CD4-positive, alpha-beta T cell (primary cell): ENCODE measurements at regions not wholly inside any gene's neighbourhood (a gene's known extent, or its start where the extent isn't known, plus 50 kb on each side); places are given as distances from the start of the nearest gene placed in this dataset.

Experiments used
- ATAC-seq: fragments of 200-7000 bp; cut with Tn5 transposase; one replicate; pipeline ENCODE4 v1.10.0; 2022; ENCODE audit warnings: mild to moderate bottlenecking; ENCODE audit not compliant: poor library complexity
- CTCF ChIA-PET: fragments of 350-600 bp; sonication (Branson Sonifier 250); formaldehyde crosslinking; loops from one replicate; lab custom pipeline; 2021; ENCODE audit warnings: antibody characterized with exemption, inconsistent platforms; lab: Charles Lee
- POLR2A ChIA-PET: fragments of 350-600 bp; sonication (Branson Sonifier 250); formaldehyde crosslinking; loops from one replicate; lab custom pipeline; 2021; ENCODE audit warnings: antibody characterized with exemption, inconsistent platforms; lab: Charles Lee
- DNase-seq, 14 experiments: peaks; one replicate each; pipeline ENCODE4 v3.0.0-alpha.2; 2013 to 2020; ENCODE audit warnings: mixed read lengths in 2 of 14
- H3K27ac ChIP-seq, 2 donors: one replicate each; pipeline versions ENCODE4 v1.5.1 to v1.7.0; 2013; ENCODE audit warnings: low read length in 2 of 2, low read depth in 1 of 2, mild to moderate bottlenecking in 1 of 2
- H3K27me3 ChIP-seq, 2 experiments: 1 replicate in 1 of 2; 2 replicates in 1 of 2; pipeline versions ENCODE4 v1.6.1 to v1.7.0; 2013; ENCODE audit warnings: low read length in 2 of 2, control low read depth in 1 of 2, mild to moderate bottlenecking in 1 of 2, moderate library complexity in 1 of 2; ENCODE audit not compliant: insufficient read depth in 2 of 2, control insufficient read depth in 1 of 2
- H3K36me3 ChIP-seq: one replicate; pipeline ENCODE4 v1.6.1; 2013; ENCODE audit warnings: low read length, control low read depth; ENCODE audit not compliant: insufficient read depth
- H3K4me1 ChIP-seq: one replicate; pipeline ENCODE4 v1.6.1; 2013; ENCODE audit warnings: low read length, control low read depth; ENCODE audit not compliant: insufficient read depth
- H3K4me3 ChIP-seq: one replicate; pipeline ENCODE4 v1.5.1; 2013; ENCODE audit warnings: mild to moderate bottlenecking, low read length, moderate library complexity
- H3K9me3 ChIP-seq, 2 experiments: 1 replicate in 1 of 2; 2 replicates in 1 of 2; pipeline versions ENCODE4 v1.6.1 to v1.7.0; 2013; ENCODE audit warnings: low read length in 2 of 2, mild to moderate bottlenecking in 2 of 2, control low read depth in 1 of 2, moderate library complexity in 1 of 2; ENCODE audit not compliant: control insufficient read depth in 1 of 2, insufficient read depth in 1 of 2
- H3K27ac Mint-ChIP-seq: one replicate; pipeline ENCODE4 v1.8.0; 2020; ENCODE audit warnings: mixed read lengths
- H3K27me3 Mint-ChIP-seq: one replicate; pipeline ENCODE4 v1.8.0; 2021; ENCODE audit warnings: mixed read lengths
- H3K36me3 Mint-ChIP-seq: one replicate; pipeline ENCODE4 v1.8.0; 2021; ENCODE audit warnings: low read depth, mixed read lengths
- H3K4me1 Mint-ChIP-seq: one replicate; pipeline ENCODE4 v1.8.0; 2021; ENCODE audit warnings: low read depth, mixed read lengths
- H3K4me3 Mint-ChIP-seq: one replicate; pipeline ENCODE4 v1.8.0; 2020; ENCODE audit warnings: mild to moderate bottlenecking, mixed read lengths
- H3K9me3 Mint-ChIP-seq: one replicate; pipeline ENCODE4 v1.8.0; 2020; ENCODE audit warnings: mixed read lengths
- intact Hi-C, 2 experiments: fragments of 100-400 bp; cut with DNase I in 1 of 2; cut with micrococcal nuclease in 1 of 2; formaldehyde crosslinking; loops; one replicate each; pipeline versions ENCODE4 v1.15.1 to v1.9.0; 2023 to 2025; cut with DNase I, micrococcal nuclease
- TF ChIP-seq, protein P1 (sequence below): fragments of 200-600 bp; IDR thresholded peaks from one replicate; pipeline ENCODE4 v1.8.0; 2022; ENCODE audit warnings: antibody characterized with exemption, mild to moderate bottlenecking

DNA sequence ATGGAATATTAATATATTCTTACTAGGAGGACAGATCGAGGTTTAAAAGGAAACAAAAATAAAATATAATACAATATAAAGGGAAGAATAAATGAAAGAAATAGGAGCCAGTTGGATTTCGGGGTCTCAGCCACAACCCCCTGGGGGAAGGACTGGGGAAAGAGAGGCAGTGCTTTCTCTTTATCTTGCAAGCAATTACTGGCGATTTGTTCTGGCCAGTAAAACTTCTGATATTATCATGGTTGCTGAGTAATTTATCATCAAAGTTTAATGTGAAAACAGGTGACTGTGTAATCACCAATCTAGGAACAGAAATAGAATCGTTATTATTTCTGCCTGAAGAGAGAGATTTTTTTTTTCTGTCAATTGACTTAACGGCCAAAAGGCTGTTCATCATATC is 917.7 kb upstream of the CELF4 start:
- TF ChIP-seq, protein P1, sequence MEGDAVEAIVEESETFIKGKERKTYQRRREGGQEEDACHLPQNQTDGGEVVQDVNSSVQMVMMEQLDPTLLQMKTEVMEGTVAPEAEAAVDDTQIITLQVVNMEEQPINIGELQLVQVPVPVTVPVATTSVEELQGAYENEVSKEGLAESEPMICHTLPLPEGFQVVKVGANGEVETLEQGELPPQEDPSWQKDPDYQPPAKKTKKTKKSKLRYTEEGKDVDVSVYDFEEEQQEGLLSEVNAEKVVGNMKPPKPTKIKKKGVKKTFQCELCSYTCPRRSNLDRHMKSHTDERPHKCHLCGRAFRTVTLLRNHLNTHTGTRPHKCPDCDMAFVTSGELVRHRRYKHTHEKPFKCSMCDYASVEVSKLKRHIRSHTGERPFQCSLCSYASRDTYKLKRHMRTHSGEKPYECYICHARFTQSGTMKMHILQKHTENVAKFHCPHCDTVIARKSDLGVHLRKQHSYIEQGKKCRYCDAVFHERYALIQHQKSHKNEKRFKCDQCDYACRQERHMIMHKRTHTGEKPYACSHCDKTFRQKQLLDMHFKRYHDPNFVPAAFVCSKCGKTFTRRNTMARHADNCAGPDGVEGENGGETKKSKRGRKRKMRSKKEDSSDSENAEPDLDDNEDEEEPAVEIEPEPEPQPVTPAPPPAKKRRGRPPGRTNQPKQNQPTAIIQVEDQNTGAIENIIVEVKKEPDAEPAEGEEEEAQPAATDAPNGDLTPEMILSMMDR, result no peak
- no peak overlapping the region for H3K4me3 Mint-ChIP-seq
- no peaks in the 10 kb centered on the region for H3K36me3 ChIP-seq
- DNase-seq (no peak), ATAC-seq (no peak)
- H3K4me1 ChIP-seq, result no peaks in the 10 kb centered on the region
- no peaks in the 10 kb centered on the region for H3K27me3 ChIP-seq
- H3K4me3 ChIP-seq, result no peak overlapping the region
- H3K9me3 Mint-ChIP-seq, result peaks cover 3% of the 10 kb centered on the region
- no peak overlapping the region for H3K27ac Mint-ChIP-seq
- ChIA-PET CTCF (interaction anchor here (0.7 kb wide), 1 partner anchor 1494 kb away, joined by 6 read pairs; no protein-coding TSS in a partner anchor), POLR2A (no interaction called here)
- H3K9me3 ChIP-seq, result no peaks in the 10 kb centered on the region
- intact Hi-C loops, result no loop called here
- no peaks in the 10 kb centered on the region for H3K36me3 Mint-ChIP-seq
- H3K27me3 Mint-ChIP-seq, result no peaks in the 10 kb centered on the region
- H3K4me1 Mint-ChIP-seq, result no peaks in the 10 kb centered on the region
- no peak overlapping the region for H3K27ac ChIP-seq

GRCh38 chr18:38481576-38481975 is 916.0 kb upstream of the CELF4 start:
- Mint-ChIP-seq H3K36me3 (no peaks in the 10 kb centered on the region), H3K27me3 (no peaks in the 10 kb centered on the region), H3K4me3 (no peak overlapping the region), H3K9me3 (peaks cover 3% of the 10 kb centered on the region), H3K4me1 (no peaks in the 10 kb centered on the region), H3K27ac (no peak overlapping the region)
- ATAC-seq, result no peak
- no peak for DNase-seq
- Histone ChIP-seq H3K36me3 (no peaks in the 10 kb centered on the region), H3K9me3 (no peaks in the 10 kb centered on the region), H3K4me1 (no peaks in the 10 kb centered on the region), H3K27me3 (no peaks in the 10 kb centered on the region), H3K4me3 (no peak overlapping the region), H3K27ac (no peak overlapping the region)
- ChIA-PET POLR2A (no interaction called here), CTCF (interaction anchor here (0.9 kb wide), 1 partner anchor 13 kb away, joined by 3 read pairs; no protein-coding TSS in a partner anchor)
- intact Hi-C loops, result no loop called here
- TF ChIP-seq, protein P1, result no peak

GRCh38 chr18:38475686-38476085 is 910.1 kb upstream of the CELF4 start:
- no peaks in the 10 kb centered on the region for H3K36me3 Mint-ChIP-seq
- H3K4me1 Mint-ChIP-seq, result no peaks in the 10 kb centered on the region
- no peaks in the 10 kb centered on the region for H3K36me3 ChIP-seq
- DNase-seq, result no peak
- H3K4me3 Mint-ChIP-seq, result no peak overlapping the region
- no peaks in the 10 kb centered on the region for H3K27me3 Mint-ChIP-seq
- no peak overlapping the region for H3K27ac ChIP-seq
- H3K9me3 ChIP-seq, result no peaks in the 10 kb centered on the region
- no peak for ATAC-seq
- no peak overlapping the region for H3K27ac Mint-ChIP-seq
- H3K4me1 ChIP-seq, result no peaks in the 10 kb centered on the region
- POLR2A ChIA-PET, result no interaction called here
- no peaks in the 10 kb centered on the region for H3K27me3 ChIP-seq
- TF ChIP-seq, protein P1, result no peak
- intact Hi-C loops, result no loop called here
- no peak overlapping the region for H3K4me3 ChIP-seq
- peaks cover 2% of the 10 kb centered on the region for H3K9me3 Mint-ChIP-seq
- CTCF ChIA-PET, result no interaction called here
